IPS-NIHi11 (cell line): ENCODE measurements at regions not wholly inside any gene's neighbourhood (a gene's known extent, or its start where the extent isn't known, plus 50 kb on each side); places are given as distances from the start of the nearest gene placed in this dataset.

Experiments used
- DNase-seq: peaks from one replicate; pipeline ENCODE4 v3.0.0; 2012; ENCODE audit warnings: mixed read lengths, low spot score

DNA sequence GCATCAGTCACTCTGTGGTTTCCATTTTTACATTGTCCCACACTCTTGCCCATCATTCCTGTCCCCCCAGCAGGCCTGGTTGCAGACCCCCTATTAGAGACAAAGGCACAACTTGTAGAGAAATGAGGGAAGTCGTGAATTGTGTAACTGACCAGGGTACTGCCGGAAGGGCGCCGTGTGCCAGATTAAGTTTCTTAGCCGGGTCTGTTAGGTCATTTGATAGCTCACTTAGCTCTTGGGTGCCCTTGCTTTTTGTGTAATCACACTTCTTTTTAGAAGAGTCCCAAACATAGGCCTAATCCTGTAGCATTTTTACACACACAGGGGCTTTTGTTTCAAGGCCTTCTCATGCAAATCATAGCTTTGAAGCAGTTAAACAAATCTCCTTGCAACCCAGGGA, 87.2 kb downstream of the CTAGE1 start:
- peak; percentile 31 for DNase-seq

DNA sequence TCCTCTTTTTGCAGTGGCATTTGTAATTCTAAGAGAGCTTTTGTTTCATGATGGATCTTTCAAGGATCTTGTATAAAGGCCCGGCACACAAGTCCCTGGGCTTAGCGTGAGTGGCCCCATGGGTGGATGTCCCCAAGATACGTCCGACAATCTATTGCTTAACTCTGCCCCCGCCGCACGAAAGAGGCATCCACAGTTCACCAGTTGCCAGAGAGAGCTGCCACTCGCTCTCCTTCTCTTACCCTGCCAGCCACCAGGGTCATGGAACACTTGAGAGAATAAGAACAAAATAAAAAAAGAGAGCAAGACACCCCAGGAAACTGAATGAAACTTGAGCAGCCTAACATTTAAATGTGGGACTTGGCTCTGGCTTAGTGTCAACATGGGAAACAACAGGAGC, 92.3 kb downstream of the CTAGE1 start:
- no peak for DNase-seq

DNA sequence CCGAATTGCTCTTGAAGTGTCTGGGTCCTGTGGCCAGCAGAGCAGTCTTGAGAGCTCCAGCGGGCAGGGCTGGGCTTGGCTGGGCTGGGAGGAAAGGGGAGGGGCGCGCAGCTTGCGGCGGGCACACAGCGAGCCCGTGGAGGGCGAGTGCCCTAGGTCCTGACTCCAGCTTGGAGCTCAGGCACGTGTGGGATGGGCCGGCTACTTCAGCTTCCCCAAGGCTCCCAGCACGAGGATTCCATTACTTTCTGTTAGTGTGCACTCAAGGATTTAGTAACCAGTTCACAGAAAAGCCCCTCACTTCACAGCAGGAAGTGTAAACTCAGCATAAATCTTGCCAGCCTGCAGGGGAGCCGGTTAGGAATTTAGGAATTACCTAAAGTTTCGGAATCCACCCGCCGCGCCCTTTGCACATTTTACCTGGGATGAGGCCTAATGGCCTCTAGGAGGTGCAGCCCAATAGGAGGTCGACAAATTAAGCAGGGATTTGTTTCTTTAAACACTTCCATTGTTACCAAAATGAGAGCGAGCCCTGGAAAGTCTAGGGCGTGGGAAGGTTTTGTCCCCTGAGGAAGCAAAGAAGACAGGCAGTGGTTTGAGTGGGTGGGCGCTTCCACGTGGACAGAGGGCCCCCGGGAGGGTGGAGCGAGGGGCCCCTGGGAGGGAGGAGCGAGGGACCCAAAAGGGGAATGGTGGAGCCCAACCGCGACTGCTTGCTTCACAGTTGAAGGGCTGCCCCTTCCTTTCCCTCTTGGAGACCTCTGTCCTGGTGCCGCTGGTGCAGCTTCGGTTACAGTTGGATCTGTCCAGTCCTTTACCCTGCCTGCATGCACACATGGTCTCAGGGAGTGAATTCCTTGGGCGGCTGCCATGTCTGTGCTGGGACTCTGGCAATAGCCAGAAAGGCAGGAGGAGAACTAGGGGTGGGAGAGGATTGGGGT, 93.3 kb downstream of the CTAGE1 start:
- DNase-seq: peak; percentile 65

DNA sequence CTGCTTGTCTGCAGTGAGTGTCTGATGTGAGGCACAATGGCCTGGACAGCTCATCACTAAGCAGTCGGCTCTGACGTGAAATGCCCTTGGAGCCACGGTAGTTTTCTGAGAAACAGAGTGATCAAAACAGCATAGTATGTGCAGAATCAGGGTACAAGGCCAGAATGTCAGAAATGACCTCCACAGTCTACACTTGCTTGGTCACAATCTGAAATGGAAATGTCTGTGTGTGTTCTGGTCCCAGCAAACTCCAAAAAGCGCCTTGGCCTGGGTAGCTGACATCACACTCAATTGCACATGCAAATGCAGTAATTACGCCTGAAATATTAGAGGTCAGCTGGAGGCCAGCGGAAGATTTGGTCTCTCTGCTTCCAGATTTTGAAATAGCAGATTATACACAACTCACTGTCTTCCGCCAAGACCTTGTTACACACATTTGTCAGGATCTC, 95.4 kb downstream of the CTAGE1 start:
- no peak for DNase-seq

DNA sequence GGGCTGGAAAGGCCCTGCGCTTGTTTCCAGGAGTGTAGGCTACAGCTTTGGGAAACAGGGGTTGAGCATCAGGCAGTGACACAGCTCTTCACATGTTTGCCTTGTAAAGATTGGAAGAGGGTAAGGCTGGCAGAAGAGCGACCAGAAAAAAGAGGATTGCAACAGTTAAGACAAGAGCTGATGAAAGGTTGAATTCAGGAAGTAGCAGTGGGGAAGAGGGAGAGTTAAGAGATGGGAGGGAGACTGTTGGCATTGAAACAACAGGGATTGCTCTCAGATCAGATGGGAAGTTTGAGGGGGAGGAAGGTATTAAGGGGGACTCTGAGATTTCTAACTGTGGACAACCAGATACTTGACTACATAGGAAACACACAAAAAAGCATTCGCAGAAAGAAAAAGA, 96.9 kb downstream of the CTAGE1 start:
- no peak for DNase-seq

DNA sequence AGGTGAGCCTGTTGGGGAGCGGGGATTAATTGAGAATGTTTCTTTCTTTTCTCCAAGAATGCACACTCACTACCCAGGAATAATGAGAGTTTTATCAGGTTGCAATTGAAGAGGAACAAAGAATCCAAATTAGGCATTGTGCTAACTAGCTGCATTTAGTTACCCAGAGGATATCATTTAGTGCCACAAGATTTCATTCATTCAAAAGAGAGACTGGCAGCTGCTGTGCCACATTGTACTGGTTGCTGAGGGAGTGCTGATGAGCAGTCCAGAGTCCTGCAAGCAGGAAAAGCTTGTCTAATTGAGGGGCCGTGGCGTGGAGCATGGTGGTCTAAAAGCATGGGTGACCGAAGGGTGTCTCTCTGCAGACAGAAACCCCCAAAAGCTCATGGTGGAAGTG, 97.6 kb downstream of the CTAGE1 start:
- no peak for DNase-seq

DNA sequence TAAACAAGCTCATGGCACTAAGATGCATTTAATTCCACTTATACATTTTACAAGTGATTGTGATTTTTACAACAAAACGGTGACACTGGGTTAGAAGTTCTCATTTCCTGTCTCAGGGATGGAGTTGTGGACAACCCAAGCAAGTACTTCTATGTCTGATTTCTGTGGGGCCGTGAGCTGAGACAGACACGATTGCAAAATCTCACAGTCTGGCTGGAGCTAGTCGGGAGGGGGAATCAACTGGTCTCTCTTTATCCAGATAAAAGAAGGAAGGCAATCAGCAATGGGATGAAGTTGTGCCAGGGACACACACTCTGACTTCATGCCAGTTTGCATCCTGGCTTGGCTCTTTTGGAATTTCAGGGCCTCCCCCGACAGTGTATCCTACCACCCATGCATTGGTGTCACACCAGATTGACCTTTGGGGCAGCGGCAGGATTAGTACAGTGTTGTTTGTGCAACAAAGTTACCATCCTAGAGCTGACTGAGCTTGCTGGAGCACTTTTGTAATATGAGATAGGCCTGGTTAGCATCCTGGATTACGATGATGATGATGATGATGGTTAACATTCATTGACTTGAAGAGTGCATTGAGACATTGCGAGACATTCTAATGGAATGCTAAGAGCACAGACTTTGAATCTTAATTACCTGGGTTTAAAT, 98.8 kb downstream of the CTAGE1 start:
- no peak for DNase-seq

DNA sequence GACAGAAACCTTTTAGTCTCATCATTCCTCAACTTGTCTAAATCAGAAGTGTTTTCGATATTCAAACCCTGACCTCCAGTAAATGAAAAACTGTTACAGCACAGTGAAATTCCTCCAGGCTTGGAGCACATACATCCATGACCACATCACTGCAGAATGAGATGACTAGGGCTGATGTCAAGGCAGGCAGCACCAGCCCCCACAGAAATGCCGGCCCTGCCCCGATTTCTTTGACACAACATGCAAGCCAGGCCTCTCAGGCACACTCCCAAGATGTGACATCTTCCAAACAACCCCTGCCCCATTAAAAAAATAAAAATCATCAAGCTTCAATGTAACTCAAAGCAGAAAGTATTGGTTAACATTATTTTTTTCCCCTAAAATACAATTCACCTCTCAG, 103.3 kb downstream of the CTAGE1 start:
- no peak for DNase-seq

DNA sequence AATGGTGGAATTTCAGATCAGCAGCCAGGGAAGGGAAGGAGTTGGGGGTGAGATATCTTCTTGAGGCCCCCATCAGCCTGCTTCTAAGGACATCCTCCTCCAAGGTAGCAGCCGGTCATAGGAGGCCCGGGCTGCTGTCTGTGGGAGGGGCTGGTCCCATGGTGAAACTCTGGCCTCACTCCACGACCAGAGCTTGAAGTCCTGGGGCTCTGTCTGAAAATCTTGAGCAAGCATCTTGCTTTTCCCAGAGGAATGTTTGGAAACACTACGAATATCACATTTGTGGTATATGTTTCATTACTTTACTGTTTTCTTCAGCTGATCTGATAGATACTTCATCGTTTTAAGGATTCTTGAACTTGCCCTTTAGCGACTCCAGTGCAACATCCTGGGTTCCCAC, 103.7 kb downstream of the CTAGE1 start:
- DNase-seq: no peak

DNA sequence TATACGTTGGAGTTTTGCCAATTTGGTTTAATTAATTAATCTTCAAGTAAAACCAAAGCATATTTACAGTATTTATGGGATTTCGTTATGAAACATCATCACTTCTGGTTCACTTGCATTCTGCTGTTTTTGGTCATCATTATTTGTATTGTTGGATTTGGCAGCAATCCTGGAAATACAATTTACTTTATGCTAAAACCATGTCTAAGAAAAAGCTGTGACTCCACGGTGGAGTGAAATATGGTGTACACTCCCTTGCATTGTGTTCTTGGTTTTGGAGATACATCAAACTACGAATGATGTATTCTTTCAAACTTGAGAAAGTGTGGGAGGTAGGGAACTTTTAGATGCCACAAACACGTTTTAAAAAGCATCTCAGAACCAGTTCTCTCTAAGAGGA, 106.4 kb downstream of the CTAGE1 start:
- DNase-seq: no peak

DNA sequence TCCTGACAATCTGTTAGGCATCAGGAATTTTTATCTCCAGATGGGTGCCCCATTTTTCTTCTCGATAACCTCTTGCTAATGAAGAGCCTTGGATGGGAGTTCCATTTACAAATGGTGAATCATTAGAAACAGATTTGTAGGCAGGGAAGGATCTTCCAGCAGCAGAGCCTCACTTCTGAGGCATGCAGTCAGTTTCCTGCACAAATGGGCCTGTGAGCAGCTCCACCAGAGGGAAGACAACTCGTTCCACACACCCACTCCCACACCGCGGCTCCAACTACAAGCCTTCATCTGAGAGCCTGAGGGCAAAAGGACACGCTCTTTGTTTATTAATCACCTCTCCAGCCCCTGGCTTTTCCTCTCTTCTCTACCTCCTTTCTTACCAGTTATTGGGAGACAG, 108.5 kb downstream of the CTAGE1 start:
- DNase-seq: no peak

DNA sequence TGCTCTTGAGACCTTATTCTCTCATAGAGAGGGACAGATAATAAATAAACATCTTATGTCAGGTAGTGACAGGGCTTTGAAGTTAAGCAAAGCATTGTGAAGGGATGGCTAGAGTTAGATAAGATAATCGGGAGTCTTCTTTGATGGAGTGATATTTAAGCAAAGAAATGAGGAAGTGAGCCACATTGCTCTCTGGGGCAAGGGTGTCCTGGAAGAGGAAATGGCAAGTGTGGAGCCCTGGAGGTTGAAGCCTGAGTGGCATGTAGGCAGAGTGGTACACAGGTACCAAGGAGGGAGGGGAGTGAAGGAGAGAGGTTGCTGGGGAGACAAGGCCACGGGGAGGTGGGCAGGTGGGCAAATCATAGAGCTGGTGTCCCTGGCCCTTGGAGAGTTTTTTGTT, 110.2 kb downstream of the CTAGE1 start:
- DNase-seq: no peak

DNA sequence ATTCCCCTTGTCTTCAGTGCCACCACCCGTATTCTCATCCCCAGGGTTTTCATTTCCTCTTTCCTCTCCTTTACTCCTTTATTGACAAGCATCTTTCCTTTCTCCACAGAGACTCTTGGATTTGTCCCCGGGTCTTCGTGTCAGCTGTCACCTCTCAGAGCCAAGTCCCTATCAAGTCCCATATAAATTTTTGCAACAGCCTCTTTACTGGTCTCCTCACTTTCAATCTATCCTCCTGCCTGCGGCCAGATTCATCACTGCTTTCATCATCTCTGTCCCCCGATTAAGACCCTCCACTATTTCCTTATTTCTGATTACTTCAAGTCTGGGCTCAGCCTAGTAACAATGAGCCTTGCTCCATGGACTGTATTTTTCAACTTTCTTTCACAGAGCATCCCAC, 113.8 kb downstream of the CTAGE1 start:
- DNase-seq: no peak

DNA sequence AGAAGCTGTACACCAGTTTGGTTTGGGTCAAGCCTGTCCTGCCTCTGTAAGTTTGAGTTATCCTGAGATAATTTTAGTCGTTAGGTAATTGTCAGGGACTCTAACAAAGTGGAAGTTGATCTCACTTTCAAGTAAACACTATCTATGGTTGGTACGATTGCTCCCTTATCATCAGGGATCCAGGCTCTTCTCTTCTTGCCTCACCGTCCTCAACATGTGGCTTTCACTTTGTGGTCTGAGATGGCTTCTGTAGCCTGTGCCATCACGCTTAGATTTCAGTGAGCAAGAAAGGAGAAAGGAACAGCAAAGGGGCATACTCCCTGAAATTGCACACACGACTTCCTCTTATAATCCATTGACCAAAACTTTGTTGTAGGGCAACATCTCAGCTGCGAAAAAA, 115.6 kb downstream of the CTAGE1 start:
- no peak for DNase-seq

DNA sequence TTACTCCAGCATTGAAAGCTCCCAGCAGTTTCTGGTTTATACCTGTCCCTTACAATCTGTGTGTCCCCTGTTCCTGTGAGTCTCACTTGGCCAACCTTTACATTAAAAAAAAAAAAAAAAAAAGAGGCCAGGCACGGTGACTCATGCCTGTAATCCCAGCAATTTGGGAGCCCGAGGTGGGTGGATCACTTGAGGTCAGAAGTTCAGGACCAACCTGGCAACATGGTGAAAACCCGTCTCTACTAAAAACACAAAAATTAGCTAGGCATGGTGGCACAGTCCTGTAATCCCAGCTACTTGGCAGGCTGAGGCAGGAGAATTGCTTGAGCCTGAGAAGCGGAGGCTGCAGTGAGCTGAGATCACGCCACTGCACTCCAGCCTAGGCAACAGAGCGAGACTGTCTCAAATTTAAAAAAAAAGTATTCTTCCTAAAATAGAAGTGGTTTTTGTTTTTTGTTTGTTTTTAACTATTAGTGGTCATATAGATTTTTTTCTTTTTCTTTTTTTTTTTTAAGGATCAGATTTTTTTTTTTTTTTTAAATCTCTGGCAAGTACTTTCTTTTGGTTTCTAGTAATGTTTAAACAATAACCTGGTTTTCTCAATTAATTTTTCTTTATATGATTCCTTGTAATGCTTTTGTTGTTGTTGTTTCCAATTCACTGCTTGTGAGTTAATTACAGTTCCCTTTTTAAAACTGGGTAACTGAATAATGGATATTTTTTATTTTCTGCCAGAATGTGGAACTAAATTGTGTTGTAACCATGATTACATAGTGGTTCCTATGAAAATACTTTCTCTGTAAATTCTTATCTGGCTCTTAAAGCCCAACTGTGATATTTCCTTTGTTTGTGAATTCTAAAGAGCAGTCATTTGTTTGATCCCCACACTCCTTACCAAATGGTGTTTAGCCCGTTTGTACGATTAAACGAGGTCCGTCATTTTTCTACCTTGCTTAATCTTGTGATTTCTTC, 116.8 kb downstream of the CTAGE1 start:
- no peak for DNase-seq

DNA sequence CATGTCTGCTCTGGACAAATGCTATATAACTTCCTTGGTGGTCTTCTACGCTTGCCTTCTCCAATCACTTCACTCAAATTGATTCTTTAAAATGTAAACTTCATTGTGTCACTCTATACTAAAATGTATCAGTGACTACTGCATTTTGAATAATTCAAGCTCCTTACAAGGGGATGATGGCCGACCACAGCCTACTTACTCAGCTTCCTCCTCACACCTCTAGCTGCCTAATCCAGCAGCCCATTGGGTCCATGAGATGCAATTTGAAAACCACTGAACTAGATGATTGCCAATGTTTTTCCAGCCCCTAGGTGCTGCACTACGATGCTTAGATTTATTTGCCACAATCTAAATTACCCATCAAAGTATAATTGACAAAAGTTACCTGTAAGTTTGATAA, 120.7 kb downstream of the CTAGE1 start:
- no peak for DNase-seq

DNA sequence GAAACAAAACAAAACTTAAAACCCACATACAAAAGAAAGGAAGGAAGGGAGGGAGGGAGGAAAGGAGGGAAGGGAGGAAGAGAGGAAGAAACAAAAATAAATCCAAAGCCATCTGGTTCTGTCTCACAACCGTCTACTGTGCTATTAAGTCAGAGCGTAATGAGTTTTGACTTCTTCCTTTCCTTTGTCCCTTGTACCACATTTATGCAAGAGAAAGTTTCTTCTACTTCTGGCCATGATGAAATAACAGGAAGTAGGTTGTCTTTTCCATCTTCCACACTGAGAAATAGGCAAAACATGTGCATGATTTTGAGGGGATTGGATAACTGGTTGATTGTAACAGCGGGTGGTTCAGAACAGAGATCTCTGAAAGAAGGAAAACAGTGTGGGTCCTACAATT, 121.4 kb downstream of the CTAGE1 start:
- DNase-seq: no peak

DNA sequence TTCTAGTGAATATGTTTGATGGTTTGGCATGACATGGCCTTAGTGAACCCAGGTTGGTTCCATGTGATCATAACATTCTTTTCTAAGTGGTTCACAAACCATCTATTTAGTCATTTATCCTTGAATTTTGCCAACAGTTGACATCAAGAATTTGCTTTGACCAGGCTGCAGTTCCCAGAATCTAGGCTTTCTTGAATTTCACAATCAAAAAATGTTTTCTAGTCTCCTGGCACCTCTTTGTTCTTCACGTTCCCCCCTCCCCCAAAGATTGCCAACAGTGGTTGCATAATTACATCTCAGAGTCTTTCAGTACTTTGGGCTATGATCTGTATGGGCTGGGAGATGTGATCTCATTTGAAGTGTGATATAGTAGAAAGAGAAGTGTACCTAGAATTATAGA, 124.0 kb downstream of the GATA6 start:
- no peak for DNase-seq

DNA sequence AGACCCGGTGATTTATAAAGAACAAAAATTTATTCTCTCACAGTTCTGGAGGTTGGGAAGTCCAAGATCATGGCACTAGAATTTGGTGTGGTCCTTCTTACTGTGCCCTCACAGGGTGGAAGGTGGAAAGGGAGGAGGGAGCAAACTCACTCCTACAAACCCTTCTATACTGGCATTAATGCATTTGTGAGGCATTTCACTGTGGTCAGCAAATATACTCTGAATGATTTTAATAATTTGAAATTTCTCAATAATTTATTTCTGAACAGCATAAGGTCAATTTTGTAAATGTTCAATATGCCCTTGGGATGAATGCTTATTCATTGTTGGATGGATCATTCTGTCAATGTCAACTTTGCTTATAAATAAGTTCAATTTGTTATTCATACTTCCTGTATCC, 120.6 kb downstream of the GATA6 start:
- no peak for DNase-seq

DNA sequence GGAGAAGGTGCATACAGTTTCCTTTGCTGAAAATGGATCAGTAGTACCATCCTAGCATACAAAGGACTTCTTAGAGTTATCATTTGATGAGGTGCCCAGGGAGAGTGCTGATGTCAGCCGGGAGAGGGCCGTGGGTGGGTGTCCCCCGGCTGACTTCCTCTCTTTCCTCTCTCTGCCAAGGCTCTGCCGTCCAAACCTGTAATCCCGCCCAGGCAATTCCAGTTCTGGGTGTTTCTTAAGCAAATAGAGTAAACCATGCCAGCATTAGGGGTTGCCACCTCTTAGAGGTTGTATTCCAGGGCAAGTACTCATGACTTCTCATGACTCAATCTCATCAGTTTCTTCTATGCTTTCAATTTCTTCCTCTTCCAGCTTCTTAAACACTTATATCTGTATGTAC, 117.2 kb downstream of the GATA6 start:
- no peak for DNase-seq

DNA sequence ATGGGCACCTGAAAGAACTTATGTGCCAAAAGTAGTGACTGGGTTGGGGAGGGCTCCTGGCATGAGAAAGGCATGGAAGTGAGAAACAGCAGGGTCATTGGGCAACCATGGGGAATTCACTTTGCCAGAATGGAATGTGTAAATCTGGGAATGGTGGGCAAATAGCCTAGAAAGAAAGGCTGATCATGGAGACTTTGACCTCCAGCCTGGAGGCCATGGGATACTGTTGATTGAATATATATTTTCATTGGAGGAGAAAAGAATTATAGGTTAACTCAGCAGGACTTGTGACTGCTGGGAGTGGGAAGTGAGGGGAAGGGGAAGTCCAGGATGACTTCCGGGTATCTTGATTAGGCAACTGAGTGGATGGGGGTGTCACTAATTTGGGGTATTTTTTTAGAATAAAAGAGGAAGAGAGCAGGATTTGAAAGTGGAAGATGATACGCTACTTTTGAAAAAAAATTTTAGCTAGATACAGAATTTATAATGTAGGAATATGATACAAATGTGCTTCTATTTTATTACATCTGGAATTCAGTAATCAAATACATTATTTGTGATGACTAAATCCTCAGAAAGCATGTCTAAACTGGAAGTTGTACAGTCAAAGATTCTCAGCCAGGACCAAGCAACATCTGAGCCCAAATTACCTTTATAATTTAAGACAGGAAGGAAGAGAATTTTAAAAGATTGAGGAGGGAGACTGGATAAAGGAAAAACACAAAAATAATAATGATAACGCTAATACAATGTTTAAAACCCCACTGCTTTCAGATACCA, 116.2 kb downstream of the GATA6 start:
- no peak for DNase-seq
